Left lung (tissue), 4 donors: ENCODE measurements at regions not wholly inside any gene's neighbourhood (a gene's known extent, or its start where the extent isn't known, plus 50 kb on each side); places are given as distances from the start of the nearest gene placed in this dataset.

Experiments used
- ATAC-seq: fragments of 200-7000 bp; cut with Tn5 transposase; one replicate; pipeline ENCODE4 v1.9.1; 2020; ENCODE audit warnings: moderate library complexity
- DNase-seq, 4 donors: peaks; one replicate each; pipeline ENCODE4 v3.0.0-alpha.2; 2013 to 2020
- H3K27ac ChIP-seq, 2 donors: fragments of 200-600 bp; sonication (generic) in 1 of 2; one replicate each; pipeline versions ENCODE4 v1.5.0 to v1.8.0; 2020 to 2021
- H3K27me3 ChIP-seq, 2 donors: fragments of 200-600 bp; sonication (generic) in 1 of 2; one replicate each; pipeline versions ENCODE4 v1.5.0 to v1.8.0; 2020 to 2021
- H3K36me3 ChIP-seq, 2 donors: fragments of 200-600 bp; sonication (generic) in 1 of 2; one replicate each; pipeline versions ENCODE4 v1.5.0 to v1.8.0; 2020 to 2021
- H3K4me1 ChIP-seq, 2 donors: fragments of 200-600 bp; one replicate each; pipeline ENCODE4 v1.8.0; 2021
- H3K4me3 ChIP-seq, 2 donors: fragments of 200-600 bp; sonication (generic) in 1 of 2; one replicate each; pipeline versions ENCODE4 v1.5.0 to v1.8.0; 2020 to 2021; ENCODE audit warnings: mild to moderate bottlenecking in 1 of 2
- H3K9me3 ChIP-seq, 2 donors: fragments of 200-600 bp; sonication (generic) in 1 of 2; one replicate each; pipeline versions ENCODE4 v1.5.0 to v1.8.0; 2020 to 2021
- CTCF ChIP-seq, 2 donors: fragments of 200-600 bp; sonication (generic) in 1 of 2; IDR thresholded peaks; one replicate each; pipeline versions ENCODE4 v1.5.0 to v1.8.0; 2021; ENCODE audit warnings: antibody characterized with exemption in 2 of 2
- intact Hi-C, 2 donors: fragments of 100-400 bp; cut with DNase I; formaldehyde crosslinking; loops; one replicate each; pipeline versions ENCODE4 v1.11.2 to v1.14.2; 2022
- donor health status: DM: no; HTN: yes; CAD: no.
- donor health status: DM: no; HTN: no; CAD: no.

- Histone ChIP-seq H3K4me1 (no peaks in the 10 kb centered on the region), H3K36me3 (no peaks in the 10 kb centered on the region), H3K9me3 (no peaks in the 10 kb centered on the region), H3K27me3 (no peaks in the 10 kb centered on the region), H3K27ac (no peak overlapping the region), H3K4me3 (no peak overlapping the region)
- intact Hi-C loops = no loop called here
- DNase-seq (peak in 1 of 4 donors; percentile 65), ATAC-seq (no peak)
- no peak for TF ChIP-seq CTCF (IDR thresholded peaks at IDR 0.05)
Observed at GRCh38 chr1:57799490-57800115, 375.7 kb upstream of the DAB1 start.

GRCh38 chr1:57798543-57798942 is 374.7 kb upstream of the DAB1 start:
- Histone ChIP-seq H3K36me3 (no peaks in the 10 kb centered on the region), H3K4me1 (no peaks in the 10 kb centered on the region), H3K9me3 (no peaks in the 10 kb centered on the region), H3K4me3 (no peak overlapping the region), H3K27me3 (no peaks in the 10 kb centered on the region), H3K27ac (no peak overlapping the region)
- ATAC-seq (no peak), DNase-seq (no peak)
- intact Hi-C loops = no loop called here
- TF ChIP-seq CTCF (IDR thresholded peaks at IDR 0.05) = no peak

- Histone ChIP-seq H3K27me3 (no peaks in the 10 kb centered on the region), H3K9me3 (no peaks in the 10 kb centered on the region), H3K27ac (no peak overlapping the region), H3K4me3 (no peak overlapping the region), H3K4me1 (no peaks in the 10 kb centered on the region), H3K36me3 (no peaks in the 10 kb centered on the region)
- no peak for TF ChIP-seq CTCF (IDR thresholded peaks at IDR 0.05)
- no peak for DNase-seq
- intact Hi-C loops = no loop called here
- no peak for ATAC-seq
Observed at GRCh38 chr1:57797084-57797483, 373.2 kb upstream of the DAB1 start.

- intact Hi-C loops = no loop called here
Observed at GRCh38 chr1:57796616-57797015, 372.8 kb upstream of the DAB1 start.

GRCh38 chr1:57795886-57796285 is 372.0 kb upstream of the DAB1 start:
- DNase-seq (no peak), ATAC-seq (no peak)
- no peaks in the 10 kb centered on the region for H3K4me1 ChIP-seq
- no peaks in the 10 kb centered on the region for H3K36me3 ChIP-seq
- no peak overlapping the region for H3K27ac ChIP-seq
- H3K4me3 ChIP-seq = no peak overlapping the region
- intact Hi-C loops = no loop called here
- no peak for TF ChIP-seq CTCF (IDR thresholded peaks at IDR 0.05)
- no peaks in the 10 kb centered on the region for H3K27me3 ChIP-seq
- no peaks in the 10 kb centered on the region for H3K9me3 ChIP-seq

More at GRCh38 chr1:57796616-57797015, 372.8 kb upstream of the DAB1 start:
- no peak for TF ChIP-seq CTCF (IDR thresholded peaks at IDR 0.05)
- H3K36me3 ChIP-seq = no peaks in the 10 kb centered on the region
- no peaks in the 10 kb centered on the region for H3K27me3 ChIP-seq
- ATAC-seq (no peak), DNase-seq (no peak)
- no peaks in the 10 kb centered on the region for H3K4me1 ChIP-seq
- H3K4me3 ChIP-seq = no peak overlapping the region
- no peaks in the 10 kb centered on the region for H3K9me3 ChIP-seq
- no peak overlapping the region for H3K27ac ChIP-seq
